Left lung (tissue), 4 donors: ENCODE measurements at regions not wholly inside any gene's neighbourhood (a gene's known extent, or its start where the extent isn't known, plus 50 kb on each side); places are given as distances from the start of the nearest gene placed in this dataset.
"Not testable (repeated sequence)": the region's sequence is repeated elsewhere in the genome, so short reads cannot be mapped to it uniquely, and the experiment has no call there.

Source experiments
- ATAC-seq: fragments of 200-7000 bp; cut with Tn5 transposase; one replicate; pipeline ENCODE4 v1.9.1; 2020; ENCODE audit warnings: moderate library complexity
- DNase-seq, 4 donors: peaks; one replicate each; pipeline ENCODE4 v3.0.0-alpha.2; 2013 to 2020
- H3K27ac ChIP-seq, 2 donors: fragments of 200-600 bp; sonication (generic) in 1 of 2; one replicate each; pipeline versions ENCODE4 v1.5.0 to v1.8.0; 2020 to 2021
- H3K27me3 ChIP-seq, 2 donors: fragments of 200-600 bp; sonication (generic) in 1 of 2; one replicate each; pipeline versions ENCODE4 v1.5.0 to v1.8.0; 2020 to 2021
- H3K36me3 ChIP-seq, 2 donors: fragments of 200-600 bp; sonication (generic) in 1 of 2; one replicate each; pipeline versions ENCODE4 v1.5.0 to v1.8.0; 2020 to 2021
- H3K4me1 ChIP-seq, 2 donors: fragments of 200-600 bp; one replicate each; pipeline ENCODE4 v1.8.0; 2021
- H3K4me3 ChIP-seq, 2 donors: fragments of 200-600 bp; sonication (generic) in 1 of 2; one replicate each; pipeline versions ENCODE4 v1.5.0 to v1.8.0; 2020 to 2021; ENCODE audit warnings: mild to moderate bottlenecking in 1 of 2
- H3K9me3 ChIP-seq, 2 donors: fragments of 200-600 bp; sonication (generic) in 1 of 2; one replicate each; pipeline versions ENCODE4 v1.5.0 to v1.8.0; 2020 to 2021
- CTCF ChIP-seq, 2 donors: fragments of 200-600 bp; sonication (generic) in 1 of 2; IDR thresholded peaks; one replicate each; pipeline versions ENCODE4 v1.5.0 to v1.8.0; 2021; ENCODE audit warnings: antibody characterized with exemption in 2 of 2
- intact Hi-C, 2 donors: fragments of 100-400 bp; cut with DNase I; formaldehyde crosslinking; loops; one replicate each; pipeline versions ENCODE4 v1.11.2 to v1.14.2; 2022
- donor health status: DM: no; HTN: yes; CAD: no.
- donor health status: DM: no; HTN: no; CAD: no.

DNA sequence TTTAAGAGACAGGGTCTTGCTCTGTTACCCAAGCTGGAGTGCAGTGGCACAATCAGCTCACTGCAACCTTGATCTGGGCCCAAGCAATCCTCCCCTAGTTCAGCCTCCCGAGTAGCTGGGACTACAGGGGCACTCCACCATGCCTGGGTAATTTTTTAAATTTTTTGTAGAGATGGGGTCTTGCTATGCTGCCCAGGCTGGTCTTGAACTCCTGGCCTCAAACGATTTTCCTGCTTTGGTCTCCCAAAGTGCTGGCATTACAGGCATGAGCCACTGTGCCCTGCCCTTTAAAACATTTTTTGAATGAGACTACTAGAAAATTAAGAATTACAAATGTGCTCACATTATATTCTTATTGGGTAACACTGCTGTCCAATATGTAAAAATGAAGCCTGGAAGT lies 161.7 kb upstream of the FAM20A start:
- Histone ChIP-seq H3K36me3 (no peaks in the 10 kb centered on the region), H3K27me3 (no peaks in the 10 kb centered on the region), H3K9me3 (no peaks in the 10 kb centered on the region), H3K4me3 (no peak overlapping the region), H3K4me1 (peaks cover 7 to 12% of the 10 kb centered on the region in 2 donors), H3K27ac (no peak overlapping the region)
- no peak for DNase-seq
- no peak for TF ChIP-seq CTCF (IDR thresholded peaks at IDR 0.05)
- no peak for ATAC-seq
- intact Hi-C loops, result loop anchor here in 1 of 2 donors (10.0 kb wide), 1 partner anchor 228 kb away; no protein-coding TSS in a partner anchor

DNA sequence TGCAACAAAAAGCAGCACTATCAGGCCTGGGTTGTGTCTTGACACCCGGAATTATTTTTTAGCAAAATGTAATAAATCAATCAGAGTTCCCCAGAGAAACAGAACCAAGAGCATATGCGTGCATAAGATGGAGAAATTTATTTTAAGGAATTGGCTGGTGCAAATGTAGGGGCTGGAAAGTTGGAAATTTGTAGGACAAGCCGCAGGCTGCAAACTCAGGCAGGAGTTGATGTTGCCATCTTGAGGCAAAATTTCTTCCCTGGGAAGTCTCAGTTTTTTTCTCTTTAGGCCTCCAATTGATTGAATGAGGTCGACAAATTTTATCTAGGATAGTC lies 158.9 kb upstream of the FAM20A start:
- H3K36me3 ChIP-seq, result no peaks in the 10 kb centered on the region
- no peak overlapping the region for H3K27ac ChIP-seq
- H3K27me3 ChIP-seq, result no peaks in the 10 kb centered on the region
- no peak for ATAC-seq
- H3K9me3 ChIP-seq, result no peaks in the 10 kb centered on the region
- peaks cover 7 to 12% of the 10 kb centered on the region in 2 donors for H3K4me1 ChIP-seq
- TF ChIP-seq CTCF (IDR thresholded peaks at IDR 0.05), result no peak
- intact Hi-C loops, result loop anchor here in 1 of 2 donors (10.0 kb wide), 1 partner anchor 225 kb away; no protein-coding TSS in a partner anchor
- no peak for DNase-seq
- H3K4me3 ChIP-seq, result no peak overlapping the region

GRCh38 chr17:68759343-68760140 lies 158.4 kb upstream of the FAM20A start:
- Histone ChIP-seq H3K27me3 (no peaks in the 10 kb centered on the region), H3K4me1 (peaks cover 7 to 12% of the 10 kb centered on the region in 2 donors), H3K4me3 (peak overlapping the region; percentile 17 to 34), H3K36me3 (no peaks in the 10 kb centered on the region), H3K27ac (peak overlapping the region; percentile 85 to 88), H3K9me3 (no peaks in the 10 kb centered on the region)
- intact Hi-C loops, result loop anchor here in 1 of 2 donors (10.0 kb wide), 1 partner anchor 225 kb away; no protein-coding TSS in a partner anchor
- DNase-seq, result peak; percentile 82 to 94 (median 88)
- peak; percentile 100 for ATAC-seq
- TF ChIP-seq CTCF (IDR thresholded peaks at IDR 0.05), result peak; percentile 80 to 84

DNA sequence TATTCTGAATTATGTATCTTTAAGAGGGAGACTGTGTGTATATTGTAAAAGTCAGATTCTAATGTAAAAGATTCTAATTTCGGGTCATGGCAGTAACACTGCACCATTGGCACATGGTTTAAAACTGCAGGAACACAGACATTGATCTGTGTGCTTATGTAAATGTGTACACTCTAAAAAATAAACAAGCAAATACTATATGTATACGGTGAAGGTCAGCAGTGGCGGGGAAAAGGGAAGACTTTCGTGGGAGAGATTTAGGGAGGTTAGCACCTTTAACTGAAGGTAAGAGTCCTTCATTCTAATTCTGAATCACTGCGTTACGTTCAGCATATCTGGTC lies 157.8 kb upstream of the FAM20A start:
- peaks cover 7 to 12% of the 10 kb centered on the region in 2 donors for H3K4me1 ChIP-seq
- no peaks in the 10 kb centered on the region for H3K27me3 ChIP-seq
- H3K4me3 ChIP-seq, result no peak overlapping the region
- H3K9me3 ChIP-seq, result no peaks in the 10 kb centered on the region
- DNase-seq (no peak), ATAC-seq (no peak)
- no peak for TF ChIP-seq CTCF (IDR thresholded peaks at IDR 0.05)
- peak overlapping the region; percentile 85 to 88 for H3K27ac ChIP-seq
- intact Hi-C loops, result no loop called here
- H3K36me3 ChIP-seq, result no peaks in the 10 kb centered on the region

GRCh38 chr17:68757866-68758757 lies 156.9 kb upstream of the FAM20A start:
- H3K36me3 ChIP-seq, H3K9me3 ChIP-seq, ATAC-seq, intact Hi-C loops, DNase-seq, H3K27me3 ChIP-seq, H3K27ac ChIP-seq, H3K4me3 ChIP-seq: not testable (repeated sequence)
- peaks cover 7 to 12% of the 10 kb centered on the region in 2 donors for H3K4me1 ChIP-seq
